GM21423 (cell line): ENCODE measurements at regions not wholly inside any gene's neighbourhood (a gene's known extent, or its start where the extent isn't known, plus 50 kb on each side); places are given as distances from the start of the nearest gene placed in this dataset.

Source experiments
- ATAC-seq: cut with Tn5 transposase; IDR thresholded peaks from one replicate; pipeline ENCODE4 v1.9.1; 2021; ENCODE audit warnings: mild to moderate bottlenecking, moderate library complexity; ENCODE audit not compliant: unreplicated experiment

GRCh38 chr2:220309215-220309614, 681.8 kb downstream of the SLC4A3 start:
- no peak for ATAC-seq

- no peak for ATAC-seq
Observed at GRCh38 chr2:220310451-220310861, 683.0 kb downstream of the SLC4A3 start.

- ATAC-seq: no peak
Observed at GRCh38 chr2:220315098-220315823, 687.8 kb downstream of the SLC4A3 start.

- ATAC-seq: no peak
Observed at GRCh38 chr2:220318037-220318436, 690.6 kb downstream of the SLC4A3 start.

- ATAC-seq: no peak
Observed at GRCh38 chr2:220318508-220318907, 691.1 kb downstream of the SLC4A3 start.

- no peak for ATAC-seq
Observed at GRCh38 chr2:220320326-220320725, 692.9 kb downstream of the SLC4A3 start.

- no peak for ATAC-seq
Observed at GRCh38 chr2:220332886-220333285, 705.5 kb downstream of the SLC4A3 start.

GRCh38 chr2:220334210-220334609, 706.8 kb downstream of the SLC4A3 start:
- no peak for ATAC-seq

GRCh38 chr2:220334871-220335590, 707.6 kb downstream of the SLC4A3 start:
- no peak for ATAC-seq

- ATAC-seq: no peak
Observed at GRCh38 chr2:220335591-220335915, 708.1 kb downstream of the SLC4A3 start.

GRCh38 chr2:220336771-220337170, 709.3 kb downstream of the SLC4A3 start:
- ATAC-seq: no peak

- no peak for ATAC-seq
Observed at GRCh38 chr2:220337611-220338440, 710.4 kb downstream of the SLC4A3 start.

GRCh38 chr2:220341014-220341413, 713.6 kb downstream of the SLC4A3 start:
- no peak for ATAC-seq

- ATAC-seq: no peak
Observed at GRCh38 chr2:220346919-220347318, 719.5 kb downstream of the SLC4A3 start.

- no peak for ATAC-seq
Observed at GRCh38 chr2:220347626-220348025, 720.2 kb downstream of the SLC4A3 start.

- no peak for ATAC-seq
Observed at GRCh38 chr2:220348206-220348605, 720.8 kb downstream of the SLC4A3 start.

- ATAC-seq: no peak
Observed at GRCh38 chr2:220353897-220354296, 726.5 kb downstream of the SLC4A3 start.

GRCh38 chr2:220356076-220356475, 728.6 kb downstream of the SLC4A3 start:
- no peak for ATAC-seq

GRCh38 chr2:220365023-220365422, 737.6 kb downstream of the SLC4A3 start:
- ATAC-seq: no peak

GRCh38 chr2:220366765-220367164, 739.3 kb downstream of the SLC4A3 start:
- no peak for ATAC-seq

- no peak for ATAC-seq
Observed at GRCh38 chr2:220370764-220371163, 743.3 kb downstream of the SLC4A3 start.

GRCh38 chr2:220371211-220371610, 743.8 kb downstream of the SLC4A3 start:
- no peak for ATAC-seq
